Astrocyte (in vitro differentiated cells and primary cell): ENCODE measurements at regions not wholly inside any gene's neighbourhood (a gene's known extent, or its start where the extent isn't known, plus 50 kb on each side); places are given as distances from the start of the nearest gene placed in this dataset.

Experiments
- DNase-seq: peaks from one replicate; pipeline ENCODE4 v3.0.0-alpha.2; 2010; ENCODE audit warnings: low read depth
- FAIRE-seq: peaks from 2 replicates; lab custom pipeline; 2011; peaks lifted over from hg19 to GRCh38; lab: Jason Lieb, UNC
- H2AFZ ChIP-seq: 2 replicates; pipeline ENCODE4 v1.6.0; 2012; ENCODE audit warnings: low read depth, low read length, inconsistent platforms
- H3K27ac ChIP-seq: 2 replicates; pipeline ENCODE4 v1.5.1; 2011; ENCODE audit warnings: low read depth, low read length, inconsistent platforms
- H3K27me3 ChIP-seq: 2 replicates; pipeline ENCODE4 v1.6.0; 2011; ENCODE audit warnings: low read length, inconsistent platforms; ENCODE audit not compliant: insufficient read depth
- H3K36me3 ChIP-seq: 2 replicates; pipeline ENCODE4 v1.5.1; 2011; ENCODE audit warnings: low read length, inconsistent platforms; ENCODE audit not compliant: insufficient read depth
- H3K4me1 ChIP-seq: 2 replicates; pipeline ENCODE4 v1.5.1; 2011; ENCODE audit warnings: low read length, inconsistent platforms; ENCODE audit not compliant: insufficient read depth
- H3K4me2 ChIP-seq: 2 replicates; pipeline ENCODE4 v1.6.0; 2012; ENCODE audit warnings: low read length, inconsistent platforms
- H3K4me3 ChIP-seq: 2 replicates; pipeline ENCODE4 v1.5.1; 2011; ENCODE audit warnings: low read depth, mild to moderate bottlenecking, low read length, inconsistent platforms; ENCODE audit not compliant: insufficient read depth
- H3K79me2 ChIP-seq: 2 replicates; pipeline ENCODE4 v1.6.0; 2012; ENCODE audit warnings: mild to moderate bottlenecking, low read length, inconsistent platforms; ENCODE audit not compliant: insufficient read depth
- H3K9ac ChIP-seq: 2 replicates; pipeline ENCODE4 v1.6.0; 2012; ENCODE audit warnings: mild to moderate bottlenecking, low read length, inconsistent platforms
- H3K9me3 ChIP-seq: 2 replicates; pipeline ENCODE4 v1.5.1; 2012; ENCODE audit warnings: low read depth, mild to moderate bottlenecking, low read length, inconsistent platforms; ENCODE audit not compliant: insufficient read depth
- H4K20me1 ChIP-seq: 2 replicates; pipeline ENCODE4 v1.6.0; 2012; ENCODE audit warnings: low read length, inconsistent platforms; ENCODE audit not compliant: insufficient read depth
- H3K27ac Mint-ChIP-seq: one replicate; pipeline ENCODE4 v1.8.0; 2021; ENCODE audit warnings: mild to moderate bottlenecking, mixed read lengths; ENCODE audit not compliant: unreplicated experiment
- H3K27me3 Mint-ChIP-seq: one replicate; pipeline ENCODE4 v1.8.0; 2021; ENCODE audit warnings: low read depth, mixed read lengths; ENCODE audit not compliant: unreplicated experiment
- H3K36me3 Mint-ChIP-seq: one replicate; pipeline ENCODE4 v1.8.0; 2021; ENCODE audit warnings: low read depth, mixed read lengths; ENCODE audit not compliant: unreplicated experiment
- H3K4me1 Mint-ChIP-seq: one replicate; pipeline ENCODE4 v1.8.0; 2021; ENCODE audit warnings: low read depth, mixed read lengths; ENCODE audit not compliant: unreplicated experiment
- H3K4me3 Mint-ChIP-seq: one replicate; pipeline ENCODE4 v1.8.0; 2021; ENCODE audit warnings: mild to moderate bottlenecking, moderate library complexity, mixed read lengths; ENCODE audit not compliant: unreplicated experiment
- H3K9me3 Mint-ChIP-seq: one replicate; pipeline ENCODE4 v1.8.0; 2021; ENCODE audit warnings: mild to moderate bottlenecking, mixed read lengths; ENCODE audit not compliant: unreplicated experiment
- EZH2 ChIP-seq: IDR thresholded peaks from 2 replicates; pipeline ENCODE4 v1.6.1; 2012; ENCODE audit warnings: mild to moderate bottlenecking, low read length, inconsistent platforms; ENCODE audit not compliant: insufficient read depth
- TF ChIP-seq, protein P1 (sequence below): IDR thresholded peaks from 2 replicates; pipeline ENCODE4 v1.5.1; 2011; ENCODE audit warnings: low read depth, mild to moderate bottlenecking, inconsistent platforms, low read length, moderate library complexity; ENCODE audit not compliant: insufficient read depth

GRCh38 chr6:121848523-121849255, 413.2 kb downstream of the GJA1 start:
- Mint-ChIP-seq H3K4me3 (no peak overlapping the region), H3K36me3 (no peaks in the 10 kb centered on the region), H3K27me3 (no peaks in the 10 kb centered on the region), H3K9me3 (no peaks in the 10 kb centered on the region), H3K27ac (peak overlapping the region; percentile 50), H3K4me1 (peaks cover 23% of the 10 kb centered on the region)
- H3K36me3 ChIP-seq: no peaks in the 10 kb centered on the region
- peak overlapping the region; percentile 12 for H3K4me2 ChIP-seq
- H2AFZ ChIP-seq: no peak overlapping the region
- no peak for FAIRE-seq
- no peak overlapping the region for H3K4me3 ChIP-seq
- no peaks in the 10 kb centered on the region for H3K79me2 ChIP-seq
- peak; percentile 35 for DNase-seq
- H3K4me1 ChIP-seq: peaks cover 16% of the 10 kb centered on the region
- TF ChIP-seq, protein P1, sequence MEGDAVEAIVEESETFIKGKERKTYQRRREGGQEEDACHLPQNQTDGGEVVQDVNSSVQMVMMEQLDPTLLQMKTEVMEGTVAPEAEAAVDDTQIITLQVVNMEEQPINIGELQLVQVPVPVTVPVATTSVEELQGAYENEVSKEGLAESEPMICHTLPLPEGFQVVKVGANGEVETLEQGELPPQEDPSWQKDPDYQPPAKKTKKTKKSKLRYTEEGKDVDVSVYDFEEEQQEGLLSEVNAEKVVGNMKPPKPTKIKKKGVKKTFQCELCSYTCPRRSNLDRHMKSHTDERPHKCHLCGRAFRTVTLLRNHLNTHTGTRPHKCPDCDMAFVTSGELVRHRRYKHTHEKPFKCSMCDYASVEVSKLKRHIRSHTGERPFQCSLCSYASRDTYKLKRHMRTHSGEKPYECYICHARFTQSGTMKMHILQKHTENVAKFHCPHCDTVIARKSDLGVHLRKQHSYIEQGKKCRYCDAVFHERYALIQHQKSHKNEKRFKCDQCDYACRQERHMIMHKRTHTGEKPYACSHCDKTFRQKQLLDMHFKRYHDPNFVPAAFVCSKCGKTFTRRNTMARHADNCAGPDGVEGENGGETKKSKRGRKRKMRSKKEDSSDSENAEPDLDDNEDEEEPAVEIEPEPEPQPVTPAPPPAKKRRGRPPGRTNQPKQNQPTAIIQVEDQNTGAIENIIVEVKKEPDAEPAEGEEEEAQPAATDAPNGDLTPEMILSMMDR: no peak
- TF ChIP-seq EZH2: no peak
- H3K9me3 ChIP-seq: no peaks in the 10 kb centered on the region
- H3K9ac ChIP-seq: peak overlapping the region; percentile 2
- H3K27me3 ChIP-seq: no peaks in the 10 kb centered on the region
- H3K27ac ChIP-seq: peak overlapping the region; percentile 21
- no peaks in the 10 kb centered on the region for H4K20me1 ChIP-seq

DNA sequence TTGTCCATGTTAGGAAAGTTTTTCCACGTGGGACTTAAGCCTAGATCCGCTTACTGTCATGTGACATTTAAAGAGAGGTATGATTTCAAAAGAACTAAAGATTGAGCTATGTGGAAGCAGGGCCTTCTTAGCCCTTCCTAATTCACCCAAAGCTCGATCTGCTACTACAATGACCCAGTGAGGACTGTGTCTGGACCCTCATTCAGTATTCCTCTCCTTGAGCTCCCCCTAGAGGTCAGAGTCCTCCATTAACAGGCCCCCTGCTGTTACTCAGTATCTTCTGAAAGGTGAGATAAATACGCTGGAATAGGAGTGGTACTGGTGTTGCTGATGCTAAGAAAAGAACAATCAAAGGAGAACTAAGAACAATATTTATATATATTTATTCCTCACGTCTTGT, 414.0 kb downstream of the GJA1 start:
- H3K9me3 ChIP-seq: no peaks in the 10 kb centered on the region
- H3K4me2 ChIP-seq: no peak overlapping the region
- H3K27me3 ChIP-seq: no peaks in the 10 kb centered on the region
- H3K36me3 ChIP-seq: no peaks in the 10 kb centered on the region
- TF ChIP-seq, protein P1: peak; percentile 89
- TF ChIP-seq EZH2: no peak
- H3K9me3 Mint-ChIP-seq: no peaks in the 10 kb centered on the region
- peak overlapping the region; percentile 24 for H3K4me3 Mint-ChIP-seq
- H3K36me3 Mint-ChIP-seq: no peaks in the 10 kb centered on the region
- no peak overlapping the region for H2AFZ ChIP-seq
- no peaks in the 10 kb centered on the region for H3K27me3 Mint-ChIP-seq
- H3K4me3 ChIP-seq: no peak overlapping the region
- H3K4me1 ChIP-seq: peaks cover 16% of the 10 kb centered on the region
- H3K4me1 Mint-ChIP-seq: peaks cover 23% of the 10 kb centered on the region
- FAIRE-seq (peak; percentile 85), DNase-seq (peak; percentile 54)
- H3K79me2 ChIP-seq: no peaks in the 10 kb centered on the region
- peak overlapping the region; percentile 45 for H3K9ac ChIP-seq
- H3K27ac ChIP-seq: peak overlapping the region; percentile 21
- H4K20me1 ChIP-seq: no peaks in the 10 kb centered on the region
- H3K27ac Mint-ChIP-seq: peak overlapping the region; percentile 1

DNA sequence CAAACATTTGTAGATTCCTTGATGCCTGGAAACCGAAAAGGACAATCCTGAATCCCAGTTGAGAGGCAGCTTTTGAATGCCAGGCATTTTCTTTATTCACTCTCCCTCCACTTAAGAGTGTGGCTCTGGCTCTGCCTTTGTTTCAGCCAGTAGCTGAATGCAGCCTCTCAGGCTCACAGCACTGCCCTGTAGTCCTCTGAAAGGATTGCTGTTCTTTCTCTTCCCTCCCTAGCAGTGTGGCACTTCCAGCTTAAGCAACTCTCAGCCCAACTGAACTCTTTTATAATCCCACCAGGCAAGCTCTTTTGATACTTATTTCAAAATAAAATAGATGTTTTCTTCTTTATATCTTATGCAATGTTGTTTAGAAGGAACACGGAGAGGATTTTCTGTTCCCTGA, 415.6 kb downstream of the GJA1 start:
- H3K4me3 Mint-ChIP-seq: no peak overlapping the region
- Histone ChIP-seq H3K27me3 (no peaks in the 10 kb centered on the region), H4K20me1 (no peaks in the 10 kb centered on the region), H2AFZ (peak overlapping the region; percentile 29), H3K9ac (no peak overlapping the region), H3K9me3 (no peaks in the 10 kb centered on the region), H3K4me2 (no peak overlapping the region), H3K4me3 (no peak overlapping the region), H3K4me1 (peaks cover 16% of the 10 kb centered on the region), H3K79me2 (no peaks in the 10 kb centered on the region), H3K27ac (no peak overlapping the region), H3K36me3 (no peaks in the 10 kb centered on the region)
- DNase-seq (no peak), FAIRE-seq (no peak)
- no peaks in the 10 kb centered on the region for H3K9me3 Mint-ChIP-seq
- no peaks in the 10 kb centered on the region for H3K36me3 Mint-ChIP-seq
- peaks cover 24% of the 10 kb centered on the region for H3K4me1 Mint-ChIP-seq
- H3K27ac Mint-ChIP-seq: peak overlapping the region; percentile 28
- TF ChIP-seq, protein P1: no peak
- TF ChIP-seq EZH2: no peak
- H3K27me3 Mint-ChIP-seq: no peaks in the 10 kb centered on the region
